Fibroblast of mammary gland (primary cell): ENCODE measurements at regions not wholly inside any gene's neighbourhood (a gene's known extent, or its start where the extent isn't known, plus 50 kb on each side); places are given as distances from the start of the nearest gene placed in this dataset.

ENCODE experiments used
- DNase-seq: peaks from one replicate; pipeline ENCODE4 v3.0.0-alpha.2; 2010; ENCODE audit warnings: low read depth
- H3K4me3 ChIP-seq: 2 replicates; pipeline ENCODE4 v1.5.1; 2011; ENCODE audit warnings: low read depth, mild to moderate bottlenecking, low read length, moderate library complexity; ENCODE audit not compliant: control insufficient read depth
- CTCF ChIP-seq: conservative IDR thresholded peaks from 2 replicates; pipeline ENCODE4 v1.5.1; 2011; ENCODE audit warnings: low read depth, low read length, inconsistent platforms; ENCODE audit not compliant: control insufficient read depth, insufficient read depth

GRCh38 chr6:22884456-22884855 is 315.1 kb downstream of the HDGFL1 start:
- TF ChIP-seq CTCF = no peak
- no peak for DNase-seq

GRCh38 chr6:22886650-22887581 is 317.6 kb downstream of the HDGFL1 start:
- no peak for TF ChIP-seq CTCF
- no peak overlapping the region for H3K4me3 ChIP-seq
- DNase-seq = no peak

More at GRCh38 chr6:22884456-22884855, 315.1 kb downstream of the HDGFL1 start:
- H3K4me3 ChIP-seq = no peak overlapping the region

- no peak for DNase-seq
- no peak overlapping the region for H3K4me3 ChIP-seq
- no peak for TF ChIP-seq CTCF
These were observed 318.9 kb downstream of the HDGFL1 start for GRCh38 chr6:22888163-22888752.

- TF ChIP-seq CTCF = no peak
These were observed 322.6 kb downstream of the HDGFL1 start for GRCh38 chr6:22891934-22892333.

GRCh38 chr6:22892452-22892851 is 323.1 kb downstream of the HDGFL1 start:
- DNase-seq = peak; percentile 97
- no peak for TF ChIP-seq CTCF
- H3K4me3 ChIP-seq = no peak overlapping the region

More at GRCh38 chr6:22891934-22892333, 322.6 kb downstream of the HDGFL1 start:
- DNase-seq = no peak
- H3K4me3 ChIP-seq = no peak overlapping the region

GRCh38 chr6:22896696-22897095 is 327.3 kb downstream of the HDGFL1 start:
- no peak for TF ChIP-seq CTCF
- DNase-seq = no peak
- no peak overlapping the region for H3K4me3 ChIP-seq
